ENCODE measurements at regions not wholly inside any gene's neighbourhood (a gene's known extent, or its start where the extent isn't known, plus 50 kb on each side); places are given as distances from the start of the nearest gene placed in this dataset.
A peak's percentile ranks its signal among the peaks of the same experiment; 100 is the strongest.

DNA sequence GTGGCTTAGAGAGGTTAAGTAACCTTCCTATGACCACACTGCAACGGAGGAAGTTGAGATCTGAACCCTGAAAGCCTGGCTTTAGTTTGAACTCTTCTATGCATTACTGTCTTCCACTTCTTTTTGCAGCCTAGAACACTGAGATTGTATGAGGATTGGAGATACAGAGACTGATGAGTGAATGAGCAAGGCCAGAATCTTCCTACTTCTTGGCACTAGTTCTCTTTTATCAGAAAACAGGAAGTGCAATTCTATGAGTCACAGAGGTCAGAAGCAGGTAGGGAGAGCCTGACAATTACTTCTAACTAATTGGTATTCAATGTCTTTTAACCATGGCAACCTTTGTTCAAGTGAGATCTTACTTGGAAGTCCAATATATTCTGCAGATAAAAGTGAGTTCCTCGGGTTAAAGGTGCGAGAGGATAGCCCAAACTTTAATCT is 219.0 kb downstream of the SHQ1 start:
- Histone ChIP-seq H3K4me2 (peak overlapping the region; percentile 73 to 95 (median 92); a peak in 21 of 22 replicates), H3K9me3 (replicated peaks in 1 of 11) (peaks cover 0 to 15% (median 5%) of the 10 kb centered on the region in 11 experiments; a peak in 10 of 22 replicates), H3K9ac (peak overlapping the region in 6 of 11 experiments; percentile 68 to 81 (median 76); a peak in 9 of 22 replicates), H4K20me1 (no peaks in the 10 kb centered on the region), H3K4me3 (no peak overlapping the region), H3K27me3 (no peaks in the 10 kb centered on the region), H3K27ac (peak overlapping the region in 9 of 11 experiments; percentile 61 to 93 (median 89); a peak in 17 of 22 replicates), H3K36me3 (no peaks in the 10 kb centered on the region), H3K4me1 (peaks cover 48 to 99% (median 72%) of the 10 kb centered on the region in 10 experiments)
- peak in 2 of 11 experiments; percentile 19 to 28; a peak in 1 of 22 replicates for TF ChIP-seq Cebpa-rat (IDR thresholded peaks at IDR 0.05)

DNA sequence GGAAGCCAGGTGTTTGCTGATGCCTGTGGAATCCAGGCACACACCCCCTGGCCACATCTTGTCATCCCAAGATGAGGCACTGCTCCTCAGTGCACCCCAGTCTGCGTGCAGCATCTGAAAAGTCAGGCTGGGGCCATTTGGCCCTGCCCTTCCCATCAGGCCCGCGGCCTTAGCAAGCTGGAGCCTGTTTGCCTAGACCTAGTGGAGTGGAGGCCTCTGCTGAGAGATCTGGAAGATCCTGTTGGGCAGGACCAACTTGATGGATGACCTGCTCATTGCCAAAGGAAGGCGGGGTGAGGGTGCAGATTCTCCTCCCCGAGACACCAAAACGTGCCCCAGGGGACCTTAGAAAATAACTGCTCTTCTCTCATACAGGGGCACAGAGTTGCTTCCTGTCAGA is 220.2 kb downstream of the SHQ1 start:
- Histone ChIP-seq H3K4me3 (peak overlapping the region in 3 of 10 experiments; percentile 14 to 32 (median 15); a peak in 4 of 20 replicates), H3K4me1 (peaks cover 48 to 91% (median 68%) of the 10 kb centered on the region in 10 experiments), H3K9me3 (replicated peaks in 1 of 11) (peaks cover 0 to 15% (median 5%) of the 10 kb centered on the region in 11 experiments; a peak in 11 of 22 replicates), H3K27me3 (no peaks in the 10 kb centered on the region), H3K27ac (peak overlapping the region in 9 of 11 experiments; percentile 27 to 93 (median 89); a peak in 18 of 22 replicates), H3K9ac (peak overlapping the region in 7 of 11 experiments; percentile 14 to 52 (median 34); a peak in 8 of 22 replicates), H3K4me2 (peak overlapping the region; percentile 73 to 95 (median 92)), H4K20me1 (no peaks in the 10 kb centered on the region), H3K36me3 (no peaks in the 10 kb centered on the region)
- TF ChIP-seq Cebpa-rat (IDR thresholded peaks at IDR 0.05), result no peak

DNA sequence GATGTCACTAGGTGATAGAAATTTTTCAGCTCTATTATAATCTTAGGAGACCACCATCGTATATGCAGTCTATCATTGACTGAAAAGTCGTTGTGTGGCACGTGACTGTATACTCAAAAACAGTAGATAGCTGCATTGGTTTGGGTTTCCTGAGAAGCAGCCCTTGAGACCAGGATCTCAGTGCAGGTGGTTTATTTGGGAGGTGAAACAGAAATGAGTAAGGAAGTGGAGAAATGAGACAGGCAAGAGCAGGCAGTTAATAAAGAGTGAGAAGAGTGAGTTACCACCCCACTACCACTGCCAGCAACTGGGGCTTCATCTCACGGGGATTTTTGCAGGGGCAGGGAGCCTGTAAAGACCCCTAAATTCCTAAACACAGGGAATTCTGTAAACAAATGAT is 221.0 kb downstream of the SHQ1 start:
- Histone ChIP-seq H3K4me2 (peak overlapping the region; percentile 31 to 95 (median 92)), H3K4me1 (peaks cover 48 to 83% (median 63%) of the 10 kb centered on the region in 10 experiments), H3K4me3 (no peak overlapping the region), H3K9ac (peak overlapping the region in 2 of 11 experiments; percentile 37 to 39; a peak in 3 of 22 replicates), H4K20me1 (no peaks in the 10 kb centered on the region), H3K27ac (peak overlapping the region in 8 of 11 experiments; percentile 27 to 93 (median 90); a peak in 13 of 22 replicates), H3K9me3 (replicated peaks in 1 of 11) (peaks cover 0 to 11% (median 1%) of the 10 kb centered on the region in 11 experiments; a peak in 11 of 22 replicates), H3K27me3 (no peaks in the 10 kb centered on the region), H3K36me3 (no peaks in the 10 kb centered on the region)
- TF ChIP-seq Cebpa-rat (IDR thresholded peaks at IDR 0.05), result no peak

DNA sequence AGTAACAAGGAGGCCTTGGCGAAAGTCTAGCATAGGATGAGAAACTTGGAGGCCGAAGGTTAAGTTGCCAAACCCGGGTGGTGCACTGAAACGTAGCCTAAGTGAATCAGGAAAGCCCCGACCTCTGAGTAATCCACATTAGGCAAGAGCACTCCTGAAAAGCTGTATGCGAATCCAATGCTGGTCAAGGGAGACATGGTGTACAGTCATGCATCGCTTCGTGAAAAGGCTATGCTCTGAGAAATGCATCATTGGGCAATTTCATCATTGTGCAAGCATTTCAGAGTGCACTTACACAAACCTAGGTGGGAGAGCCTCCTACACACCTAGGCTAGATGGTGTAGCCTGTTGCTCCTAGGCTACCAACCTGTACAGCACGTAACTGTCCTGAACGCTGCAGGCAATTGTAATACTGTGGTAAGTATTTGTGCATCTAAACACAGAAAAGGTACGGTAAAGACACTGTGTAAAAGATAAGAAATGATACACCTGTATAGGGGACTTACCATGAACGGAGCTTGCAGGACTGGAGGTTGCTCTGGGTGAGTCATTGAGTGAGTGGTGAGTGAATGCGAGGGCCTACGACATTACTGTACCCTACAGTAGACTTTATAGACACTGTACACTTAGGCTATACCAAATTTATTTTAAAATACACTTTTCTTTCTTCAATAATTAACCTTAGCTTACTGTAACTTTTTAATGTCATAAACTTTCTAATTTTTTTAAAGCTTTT is 222.5 kb downstream of the SHQ1 start:
- no peak overlapping the region for H3K4me3 ChIP-seq
- no peaks in the 10 kb centered on the region for H3K36me3 ChIP-seq
- peak overlapping the region in 3 of 11 experiments; percentile 3 to 93 (median 90); a peak in 1 of 22 replicates for H3K27ac ChIP-seq
- H3K4me2 ChIP-seq, result peak overlapping the region in 5 of 11 experiments; percentile 11 to 44 (median 16); a peak in 8 of 22 replicates
- 0 out of 22 replicates have a peak, but pooled peaks of 2 of the 11 experiments have one; percentile 10 to 21 for TF ChIP-seq Cebpa-rat (IDR thresholded peaks at IDR 0.05)
- H3K9ac ChIP-seq, result no peak overlapping the region
- peaks cover 42 to 68% (median 51%) of the 10 kb centered on the region in 10 experiments for H3K4me1 ChIP-seq
- H3K9me3 ChIP-seq (replicated peaks in 1 of 11), result peaks cover 0 to 12% (median 0%) of the 10 kb centered on the region in 11 experiments; a peak in 4 of 22 replicates
- no peaks in the 10 kb centered on the region for H3K27me3 ChIP-seq
- H4K20me1 ChIP-seq, result no peaks in the 10 kb centered on the region

DNA sequence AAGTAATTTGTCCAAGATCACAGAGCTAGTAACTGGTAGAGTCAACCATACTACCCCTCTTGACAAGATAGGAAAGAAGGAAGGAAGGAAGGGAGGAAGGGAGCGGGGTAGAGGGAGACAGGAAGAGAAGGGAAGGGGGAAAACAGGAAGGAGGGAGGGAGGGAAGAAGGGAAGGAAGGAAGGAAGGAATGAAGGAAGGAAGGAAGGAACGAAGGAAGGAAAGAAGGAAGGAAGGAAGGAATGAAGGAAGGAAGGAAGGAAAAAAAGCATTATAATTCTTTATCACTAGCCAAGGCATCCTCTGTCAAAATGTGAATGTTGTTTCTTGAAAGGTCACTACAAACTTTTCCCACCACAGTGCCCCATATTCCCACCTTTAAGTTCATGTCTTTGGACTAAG is 223.6 kb downstream of the SHQ1 start:
- peaks cover 31 to 64% (median 42%) of the 10 kb centered on the region in 10 experiments for H3K4me1 ChIP-seq
- no peak for TF ChIP-seq Cebpa-rat (IDR thresholded peaks at IDR 0.05)
- peak overlapping the region in 2 of 11 experiments; percentile 1 to 8; a peak in 2 of 22 replicates for H3K27ac ChIP-seq

DNA sequence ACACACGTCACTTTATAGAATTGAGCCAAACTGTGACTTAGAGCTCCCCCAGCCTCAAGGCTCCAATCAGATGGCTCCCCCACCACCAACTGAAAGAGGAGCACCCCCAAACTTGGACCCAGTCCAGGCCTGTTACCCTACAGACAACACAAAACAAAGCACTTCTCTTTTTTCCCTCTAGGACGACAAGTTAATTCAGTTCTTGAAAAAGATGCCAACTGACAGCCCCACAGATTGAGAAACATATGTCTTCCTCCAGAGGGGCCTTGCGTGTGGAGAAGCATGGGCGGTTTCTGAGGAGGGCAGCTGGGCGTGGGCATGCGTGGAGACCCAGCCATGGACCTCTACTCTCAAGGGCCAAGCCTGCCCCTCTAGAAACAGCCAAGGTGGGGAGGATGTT is 229.5 kb downstream of the SHQ1 start:
- no peaks in the 10 kb centered on the region for H3K27me3 ChIP-seq
- peak in 6 of 11 experiments; percentile 25 to 65 (median 38); a peak in 7 of 22 replicates for TF ChIP-seq Cebpa-rat (IDR thresholded peaks at IDR 0.05)
- peak overlapping the region in 10 of 11 experiments; percentile 41 to 81 (median 70); a peak in 19 of 22 replicates for H3K27ac ChIP-seq
- no peaks in the 10 kb centered on the region for H4K20me1 ChIP-seq
- H3K4me1 ChIP-seq, result peaks cover 50 to 66% (median 58%) of the 10 kb centered on the region in 10 experiments
- no peaks in the 10 kb centered on the region for H3K36me3 ChIP-seq
- H3K9ac ChIP-seq, result peak overlapping the region in 8 of 11 experiments; percentile 11 to 64 (median 52); a peak in 11 of 22 replicates
- H3K4me2 ChIP-seq, result peak overlapping the region; percentile 42 to 95 (median 71)
- peaks cover 0 to 21% (median 6%) of the 10 kb centered on the region in 11 experiments; a peak in 12 of 22 replicates for H3K9me3 ChIP-seq (replicated peaks in 1 of 11)
- H3K4me3 ChIP-seq, result no peak overlapping the region

More for the DNA sequence above, 223.6 kb downstream of the SHQ1 start:
- Histone ChIP-seq H3K9ac (no peak overlapping the region), H3K4me3 (no peak overlapping the region), H3K4me2 (peak overlapping the region in 3 of 11 experiments; percentile 10 to 44 (median 11); a peak in 2 of 22 replicates), H3K9me3 (replicated peaks in 1 of 11) (peaks cover 0 to 12% (median 0%) of the 10 kb centered on the region in 11 experiments; a peak in 4 of 22 replicates), H3K27me3 (no peaks in the 10 kb centered on the region), H3K36me3 (no peaks in the 10 kb centered on the region), H4K20me1 (no peaks in the 10 kb centered on the region)

DNA sequence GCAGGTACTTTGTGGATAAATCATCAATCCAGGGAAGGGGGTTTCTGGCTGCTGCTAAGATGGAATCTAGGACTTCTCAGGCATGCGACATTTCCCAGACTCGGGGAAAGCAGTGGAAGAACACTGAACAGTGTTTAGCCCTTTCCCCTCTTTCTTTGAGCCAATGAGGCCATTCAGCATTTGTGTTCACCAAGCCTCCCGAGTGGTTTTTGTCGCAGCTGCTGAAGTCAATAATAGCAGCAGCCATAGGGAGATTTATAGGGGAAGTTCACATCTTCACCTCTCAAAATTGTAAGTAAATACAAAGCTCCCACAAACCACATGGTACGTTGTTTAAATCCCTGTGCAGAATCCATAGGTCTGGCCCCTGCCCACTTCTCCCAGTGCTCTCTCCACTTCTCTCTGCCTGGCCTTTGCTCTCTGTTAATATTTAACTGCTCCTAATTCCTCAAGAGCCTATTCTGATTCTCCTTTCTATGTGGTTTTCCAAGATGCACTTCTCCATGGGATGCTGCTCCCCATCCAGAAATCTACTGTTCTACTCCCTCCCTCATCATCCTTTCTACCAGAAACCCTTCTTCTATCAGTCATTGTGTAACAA is 230.7 kb downstream of the SHQ1 start:
- Histone ChIP-seq H3K36me3 (no peaks in the 10 kb centered on the region), H4K20me1 (no peaks in the 10 kb centered on the region), H3K27me3 (no peaks in the 10 kb centered on the region), H3K27ac (peak overlapping the region in 7 of 11 experiments; percentile 63 to 81 (median 72); a peak in 13 of 22 replicates), H3K9ac (no peak overlapping the region; a peak in 1 of 22 replicates), H3K4me1 (peaks cover 52 to 75% (median 62%) of the 10 kb centered on the region in 10 experiments), H3K9me3 (replicated peaks in 1 of 11) (peaks cover 0 to 22% (median 6%) of the 10 kb centered on the region in 11 experiments; a peak in 11 of 22 replicates), H3K4me3 (no peak overlapping the region), H3K4me2 (peak overlapping the region; percentile 5 to 95 (median 71); a peak in 21 of 22 replicates)
- TF ChIP-seq Cebpa-rat (IDR thresholded peaks at IDR 0.05), result no peak

DNA sequence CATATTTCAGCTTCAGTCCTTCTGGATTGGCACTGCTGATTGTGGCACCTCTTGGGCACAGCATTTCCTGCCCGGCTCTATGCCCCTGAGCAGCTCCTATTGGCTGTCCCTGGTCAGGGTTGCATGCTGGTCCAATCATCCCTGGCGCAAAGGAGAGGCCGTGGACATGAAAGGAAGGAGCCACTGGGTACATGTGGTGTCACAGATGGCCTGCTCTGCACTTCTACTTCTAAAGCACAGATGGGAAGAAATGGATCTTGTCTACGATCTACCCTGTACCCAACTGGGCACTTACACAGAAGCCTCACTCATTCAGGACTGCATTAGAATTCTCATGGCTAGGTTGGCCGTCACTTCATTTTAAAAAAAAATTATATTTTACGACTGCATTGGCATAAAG is 232.5 kb downstream of the SHQ1 start:
- peak overlapping the region in 2 of 11 experiments; percentile 51 to 56; a peak in 2 of 22 replicates for H3K9ac ChIP-seq
- peaks cover 0 to 13% (median 6%) of the 10 kb centered on the region in 11 experiments; a peak in 11 of 22 replicates for H3K9me3 ChIP-seq (replicated peaks in 1 of 11)
- H3K27me3 ChIP-seq, result no peaks in the 10 kb centered on the region
- H3K4me3 ChIP-seq, result no peak overlapping the region
- H4K20me1 ChIP-seq, result no peaks in the 10 kb centered on the region
- peaks cover 52 to 84% (median 63%) of the 10 kb centered on the region in 10 experiments for H3K4me1 ChIP-seq
- peak overlapping the region in 6 of 11 experiments; percentile 54 to 77 (median 72); a peak in 11 of 22 replicates for H3K27ac ChIP-seq
- no peak for TF ChIP-seq Cebpa-rat (IDR thresholded peaks at IDR 0.05)
- no peaks in the 10 kb centered on the region for H3K36me3 ChIP-seq
- H3K4me2 ChIP-seq, result peak overlapping the region; percentile 10 to 95 (median 81); a peak in 20 of 22 replicates

Measured in BLaER1 treated with 17β-estradiol and CSF1 and Interleukin-3, amounts not matched to agents 10 nM and 100 nM (cell line).